ENCODE measurements at regions not wholly inside any gene's neighbourhood (a gene's known extent, or its start where the extent isn't known, plus 50 kb on each side); places are given as distances from the start of the nearest gene placed in this dataset.

GRCh38 chr3:159130108-159130507 lies 328.3 kb downstream of the MFSD1 start:
- DNase-seq, result no peak

- DNase-seq, result no peak
Observed at GRCh38 chr3:159131376-159131775, 329.5 kb downstream of the MFSD1 start.

- no peak for DNase-seq
Observed at GRCh38 chr3:159137949-159138348, 336.1 kb downstream of the MFSD1 start.

- DNase-seq, result no peak
Observed at GRCh38 chr3:159139326-159139725, 337.5 kb downstream of the MFSD1 start.

GRCh38 chr3:159144472-159144871 lies 342.6 kb downstream of the MFSD1 start:
- DNase-seq, result no peak

GRCh38 chr3:159144891-159145290 lies 343.0 kb downstream of the MFSD1 start:
- no peak for DNase-seq

GRCh38 chr3:159146392-159146791 lies 344.5 kb downstream of the MFSD1 start:
- no peak for DNase-seq

GRCh38 chr3:159146856-159147435 lies 345.1 kb downstream of the MFSD1 start:
- no peak for DNase-seq

GRCh38 chr3:159147813-159148212 lies 346.0 kb downstream of the MFSD1 start:
- DNase-seq, result no peak

GRCh38 chr3:159148466-159148865 lies 346.6 kb downstream of the MFSD1 start:
- no peak for DNase-seq

GRCh38 chr3:159149131-159149530 lies 347.3 kb downstream of the MFSD1 start:
- no peak for DNase-seq

GRCh38 chr3:159149633-159150032 lies 347.8 kb downstream of the MFSD1 start:
- DNase-seq, result no peak

GRCh38 chr3:159150180-159150579 lies 348.3 kb downstream of the MFSD1 start:
- no peak for DNase-seq

GRCh38 chr3:159151130-159151529 lies 349.3 kb downstream of the MFSD1 start:
- no peak for DNase-seq

- DNase-seq, result no peak
Observed at GRCh38 chr3:159157275-159157674, 355.4 kb downstream of the MFSD1 start.

- DNase-seq, result no peak
Observed at GRCh38 chr3:159158213-159158612, 356.4 kb downstream of the MFSD1 start.

- no peak for DNase-seq
Observed at GRCh38 chr3:159158801-159159200, 356.9 kb downstream of the MFSD1 start.

- DNase-seq, result no peak
Observed at GRCh38 chr3:159159546-159159945, 357.7 kb downstream of the MFSD1 start.

- DNase-seq, result no peak
Observed at GRCh38 chr3:159163656-159164055, 361.8 kb downstream of the MFSD1 start.

GRCh38 chr3:159165961-159166360 lies 364.1 kb downstream of the MFSD1 start:
- no peak for DNase-seq

GRCh38 chr3:159166899-159167586 lies 365.2 kb downstream of the MFSD1 start:
- no peak for DNase-seq

- DNase-seq, result no peak
Observed at GRCh38 chr3:159168788-159169187, 366.9 kb downstream of the MFSD1 start.

- DNase-seq, result no peak
Observed at GRCh38 chr3:159169828-159170227, 368.0 kb downstream of the MFSD1 start.

- no peak for DNase-seq
Observed at GRCh38 chr3:159170436-159171003, 368.7 kb downstream of the MFSD1 start.

- no peak for DNase-seq
Observed at GRCh38 chr3:159171333-159171732, 369.5 kb downstream of the MFSD1 start.
